ENCODE measurements at regions not wholly inside any gene's neighbourhood (a gene's known extent, or its start where the extent isn't known, plus 50 kb on each side); places are given as distances from the start of the nearest gene placed in this dataset.

DNA sequence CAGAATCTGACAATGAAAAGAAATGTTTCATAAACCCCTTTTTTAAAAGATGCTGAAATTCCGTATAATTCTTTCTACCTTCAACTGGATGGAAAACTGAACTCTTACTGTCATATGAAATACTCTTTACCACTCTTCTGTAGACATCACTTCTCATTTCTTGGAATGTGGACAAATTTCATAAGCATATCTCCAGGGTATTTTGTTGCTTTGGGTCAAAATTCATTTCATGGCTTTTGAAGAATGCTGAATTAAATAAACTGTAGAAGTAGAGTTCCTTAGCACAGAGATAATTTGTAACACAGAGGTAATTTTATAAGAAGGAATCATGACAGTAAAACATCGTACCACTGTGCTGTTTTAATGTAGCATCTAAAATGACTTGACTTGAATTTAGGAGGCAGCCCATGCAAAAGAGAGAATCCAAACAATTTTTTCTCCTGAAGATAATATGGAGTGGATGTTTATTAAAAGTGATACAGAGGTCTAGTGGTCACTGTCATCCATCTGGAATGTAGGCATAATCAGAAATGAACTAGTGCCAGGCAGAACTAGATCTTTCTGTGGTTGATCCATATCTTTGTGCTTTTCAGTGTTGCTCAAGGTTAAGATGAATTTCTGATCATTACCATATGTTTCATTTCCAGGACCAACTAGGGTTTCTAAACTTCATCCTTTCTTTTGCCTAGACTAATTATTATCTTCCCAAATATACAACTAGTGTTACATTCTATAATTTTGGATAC is 492.0 kb downstream of the KIF20B start:
- no peak overlapping the region for H3K4me3 ChIP-seq
- no peaks in the 10 kb centered on the region for H3K9me3 ChIP-seq (replicated peaks)
- H3K4me1 ChIP-seq (replicated peaks) = no peaks in the 10 kb centered on the region
- H3K27me3 ChIP-seq (replicated peaks) = no peaks in the 10 kb centered on the region
- no peaks in the 10 kb centered on the region for H3K36me3 ChIP-seq
- no peak overlapping the region for H3K27ac ChIP-seq
- DNase-seq (ENCODE audit: low read depth in 1 of 2, low spot score in 2 of 2) = no peak

DNA sequence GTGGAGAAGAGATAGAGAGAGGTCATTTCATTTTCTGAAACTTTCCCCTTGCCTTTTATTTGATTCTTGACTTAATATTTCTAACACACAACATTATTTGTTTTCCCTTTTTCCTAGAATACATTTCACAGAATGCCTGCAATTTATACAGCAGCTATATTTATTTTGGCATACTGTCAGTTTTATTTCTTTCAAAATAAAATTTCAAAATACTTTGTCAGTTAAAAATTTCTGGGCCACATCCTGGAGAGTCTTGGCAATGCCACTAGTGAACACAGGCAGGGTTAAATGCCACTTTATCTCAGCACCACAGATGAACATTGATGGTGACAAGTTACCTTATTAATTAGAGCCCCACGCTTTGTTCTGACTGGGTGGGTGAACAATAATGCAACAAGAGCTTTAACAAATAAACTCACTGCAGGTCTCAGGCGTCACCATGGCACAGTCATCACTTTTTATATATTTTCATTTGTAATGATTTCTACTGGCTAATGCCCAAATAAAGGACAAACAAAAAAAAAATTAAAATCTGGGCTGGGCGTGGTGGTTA is 494.0 kb downstream of the KIF20B start:
- no peak overlapping the region for H3K27ac ChIP-seq
- H3K9me3 ChIP-seq (replicated peaks) = no peaks in the 10 kb centered on the region
- DNase-seq (ENCODE audit: low read depth in 1 of 2, low spot score in 2 of 2) = no peak

DNA sequence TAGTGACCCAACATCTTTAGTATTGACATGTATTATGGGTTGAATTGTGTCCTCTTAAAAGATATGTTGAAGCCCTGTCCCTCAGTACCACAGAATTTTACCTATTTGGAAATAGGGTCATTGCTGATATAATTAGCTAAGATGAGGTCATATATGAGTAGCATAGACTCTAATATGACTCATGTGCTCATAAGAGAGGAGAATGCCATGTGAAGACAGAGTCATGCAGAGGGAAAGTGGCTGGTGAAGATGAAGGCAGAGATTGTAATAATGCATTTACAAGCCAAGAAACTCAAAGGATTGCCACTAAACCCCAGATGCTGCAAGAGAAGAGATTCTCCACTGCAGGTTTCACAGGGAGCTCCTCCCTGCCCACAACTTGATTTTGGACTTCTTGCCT is 496.4 kb downstream of the KIF20B start:
- Histone ChIP-seq H3K9me3 (replicated peaks) (no peaks in the 10 kb centered on the region), H3K4me1 (replicated peaks) (no peaks in the 10 kb centered on the region), H3K4me3 (no peak overlapping the region), H3K27ac (no peak overlapping the region), H3K27me3 (replicated peaks) (no peaks in the 10 kb centered on the region), H3K36me3 (no peaks in the 10 kb centered on the region)
- no peak for DNase-seq (ENCODE audit: low read depth in 1 of 2, low spot score in 2 of 2)

More for the DNA sequence above, 494.0 kb downstream of the KIF20B start:
- Histone ChIP-seq H3K27me3 (replicated peaks) (no peaks in the 10 kb centered on the region), H3K36me3 (no peaks in the 10 kb centered on the region), H3K4me3 (no peak overlapping the region), H3K4me1 (replicated peaks) (no peaks in the 10 kb centered on the region)

DNA sequence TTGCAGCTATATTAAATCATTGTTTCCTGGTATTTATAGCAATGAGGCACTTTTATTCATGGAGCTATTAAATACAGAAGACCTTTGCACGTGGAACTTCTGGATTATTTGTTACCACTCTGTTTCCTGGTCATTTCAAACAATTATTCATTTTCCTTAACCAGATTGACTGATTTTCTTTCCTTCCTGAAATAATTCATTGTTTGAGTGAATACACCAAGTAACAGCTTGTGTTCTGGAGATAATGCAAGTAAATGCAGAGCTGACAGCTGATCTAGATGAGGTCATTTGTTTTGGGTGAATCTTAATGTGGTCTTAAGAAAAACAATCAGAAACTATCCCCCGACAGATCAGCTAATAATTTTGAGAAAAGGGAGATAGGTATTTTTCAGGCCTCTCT is 497.7 kb downstream of the KIF20B start:
- DNase-seq (ENCODE audit: low read depth in 1 of 2, low spot score in 2 of 2) = no peak
- no peak overlapping the region for H3K27ac ChIP-seq
- no peaks in the 10 kb centered on the region for H3K36me3 ChIP-seq
- H3K27me3 ChIP-seq (replicated peaks) = no peaks in the 10 kb centered on the region
- no peaks in the 10 kb centered on the region for H3K4me1 ChIP-seq (replicated peaks)
- H3K9me3 ChIP-seq (replicated peaks) = no peaks in the 10 kb centered on the region
- no peak overlapping the region for H3K4me3 ChIP-seq

DNA sequence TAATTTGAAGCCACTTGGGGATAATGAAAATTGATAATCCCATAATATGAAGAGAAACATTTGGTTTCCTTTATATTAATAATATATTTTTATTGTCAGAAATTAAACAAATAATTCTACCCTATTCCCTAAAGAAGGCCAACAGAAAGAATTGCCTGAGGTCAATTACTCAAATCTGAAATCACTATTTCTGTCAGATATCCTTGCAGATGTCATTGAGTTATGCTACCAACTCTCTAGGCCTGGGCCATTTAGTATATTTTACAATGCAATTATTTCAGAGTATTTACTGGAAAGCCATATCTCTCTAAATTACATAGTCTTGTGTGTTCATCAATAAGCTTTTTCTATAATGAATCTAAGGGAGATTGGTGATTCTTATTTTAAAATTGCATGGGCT is 498.1 kb downstream of the KIF20B start:
- Histone ChIP-seq H3K27me3 (replicated peaks) (no peaks in the 10 kb centered on the region), H3K36me3 (no peaks in the 10 kb centered on the region), H3K9me3 (replicated peaks) (no peaks in the 10 kb centered on the region), H3K27ac (no peak overlapping the region), H3K4me3 (no peak overlapping the region), H3K4me1 (replicated peaks) (no peaks in the 10 kb centered on the region)
- DNase-seq (ENCODE audit: low read depth in 1 of 2, low spot score in 2 of 2) = no peak

DNA sequence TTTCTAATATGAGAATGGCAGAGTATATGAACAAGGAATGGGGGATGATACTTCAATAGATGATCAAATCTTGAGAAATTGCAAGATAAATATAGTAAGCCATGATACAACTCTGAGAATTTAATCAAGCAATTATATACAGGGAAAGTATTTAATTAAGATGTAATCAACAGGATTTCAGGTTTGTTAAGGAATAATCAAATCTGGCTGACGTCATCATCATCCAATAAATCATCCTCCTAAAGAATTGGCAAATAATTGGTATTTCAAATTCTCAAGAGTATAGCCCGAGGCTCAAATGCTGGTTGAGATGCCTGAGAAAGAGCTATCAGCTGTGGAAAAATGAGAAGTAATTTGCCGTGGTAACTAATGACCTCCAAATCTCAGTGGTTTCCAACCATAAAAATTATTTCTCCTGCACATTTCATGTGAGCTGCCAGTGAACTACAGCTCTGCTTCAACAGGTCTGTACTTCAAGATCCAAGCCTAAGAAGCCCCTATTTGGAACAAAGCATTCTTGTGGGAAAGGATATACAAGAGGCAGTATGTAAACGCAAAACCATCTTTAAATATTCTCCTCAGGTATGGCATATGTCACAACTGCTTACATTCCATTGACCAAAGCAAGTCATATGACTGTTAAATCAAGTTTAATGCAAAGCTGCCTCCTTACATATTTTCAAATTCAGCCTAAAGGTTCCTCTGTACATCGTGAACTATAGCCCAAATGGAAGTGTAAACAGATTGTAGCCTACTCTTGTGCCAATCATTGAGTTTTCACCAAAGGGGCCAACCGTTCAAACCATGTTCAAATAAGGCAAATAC is 503.0 kb downstream of the KIF20B start:
- Histone ChIP-seq H3K9me3 (replicated peaks) (no peaks in the 10 kb centered on the region), H3K27me3 (replicated peaks) (no peaks in the 10 kb centered on the region), H3K36me3 (no peaks in the 10 kb centered on the region), H3K4me3 (no peak overlapping the region), H3K27ac (no peak overlapping the region), H3K4me1 (replicated peaks) (no peaks in the 10 kb centered on the region)
- DNase-seq (ENCODE audit: low read depth in 1 of 2, low spot score in 2 of 2) = no peak

DNA sequence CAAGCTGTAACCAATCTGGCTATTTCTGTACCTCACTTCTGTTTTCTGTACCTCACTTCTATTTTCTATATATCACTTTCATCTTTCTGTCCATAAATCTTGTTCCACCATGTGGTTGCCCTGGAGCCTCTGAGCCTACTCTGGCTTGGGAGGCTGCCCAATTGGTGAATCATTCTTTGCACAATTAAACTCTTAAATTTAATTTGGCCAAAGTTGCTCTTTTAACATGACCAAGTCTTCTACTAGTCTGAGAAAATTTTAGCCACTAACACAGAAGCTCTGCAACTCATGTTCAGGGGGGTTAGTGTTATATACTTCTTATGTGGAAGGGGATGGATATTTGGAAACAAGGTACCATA is 503.5 kb downstream of the KIF20B start:
- Histone ChIP-seq H3K27ac (no peak overlapping the region), H3K4me3 (no peak overlapping the region), H3K4me1 (replicated peaks) (no peaks in the 10 kb centered on the region), H3K9me3 (replicated peaks) (no peaks in the 10 kb centered on the region), H3K36me3 (no peaks in the 10 kb centered on the region), H3K27me3 (replicated peaks) (no peaks in the 10 kb centered on the region)
- DNase-seq (ENCODE audit: low read depth in 1 of 2, low spot score in 2 of 2) = no peak

DNA sequence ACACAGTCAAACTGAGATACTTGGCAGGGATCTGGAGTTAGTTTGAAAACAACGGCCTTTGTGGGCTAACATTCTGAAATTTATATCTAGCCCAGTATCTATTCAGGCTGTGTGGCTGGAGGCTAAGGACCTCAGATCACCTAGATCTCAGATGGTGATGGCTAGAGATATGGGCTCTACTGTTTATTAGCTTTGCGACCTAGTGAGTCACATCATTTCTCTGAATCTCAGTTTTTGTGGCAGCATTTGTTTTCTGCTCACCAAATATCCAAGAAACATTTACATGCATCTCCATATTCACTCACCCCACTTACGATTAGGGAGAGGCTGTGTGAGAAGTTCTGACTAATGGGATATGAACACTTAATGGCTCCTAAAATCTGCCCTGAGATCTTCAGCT is 503.9 kb downstream of the KIF20B start:
- Histone ChIP-seq H3K9me3 (replicated peaks) (no peaks in the 10 kb centered on the region), H3K27me3 (replicated peaks) (no peaks in the 10 kb centered on the region), H3K27ac (no peak overlapping the region), H3K36me3 (no peaks in the 10 kb centered on the region), H3K4me3 (no peak overlapping the region), H3K4me1 (replicated peaks) (no peaks in the 10 kb centered on the region)
- no peak for DNase-seq (ENCODE audit: low read depth in 1 of 2, low spot score in 2 of 2)

DNA sequence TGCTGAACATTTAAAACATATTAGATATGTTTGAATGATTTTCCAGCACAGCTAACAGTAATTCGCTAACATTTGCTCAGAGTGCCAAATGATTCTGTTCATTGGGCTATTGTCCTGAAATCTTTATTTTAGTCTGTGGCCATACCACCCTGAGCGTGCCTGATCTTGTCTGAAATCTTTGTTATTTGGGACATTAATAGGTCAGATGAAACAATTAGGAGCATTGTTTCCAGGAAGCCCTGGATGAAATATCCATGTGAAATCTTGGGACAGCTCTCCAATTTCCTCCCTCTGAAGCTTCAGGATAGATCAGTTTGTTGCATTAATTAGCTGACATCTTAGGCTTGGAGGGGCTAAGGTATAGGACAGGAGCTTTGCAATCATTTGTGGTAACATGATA is 512.0 kb downstream of the KIF20B start:
- no peak overlapping the region for H3K27ac ChIP-seq
- H3K9me3 ChIP-seq (replicated peaks) = no peaks in the 10 kb centered on the region
- H3K4me1 ChIP-seq (replicated peaks) = no peaks in the 10 kb centered on the region
- H3K4me3 ChIP-seq = no peak overlapping the region
- DNase-seq (ENCODE audit: low read depth in 1 of 2, low spot score in 2 of 2) = no peak
- no peaks in the 10 kb centered on the region for H3K36me3 ChIP-seq
- no peaks in the 10 kb centered on the region for H3K27me3 ChIP-seq (replicated peaks)

DNA sequence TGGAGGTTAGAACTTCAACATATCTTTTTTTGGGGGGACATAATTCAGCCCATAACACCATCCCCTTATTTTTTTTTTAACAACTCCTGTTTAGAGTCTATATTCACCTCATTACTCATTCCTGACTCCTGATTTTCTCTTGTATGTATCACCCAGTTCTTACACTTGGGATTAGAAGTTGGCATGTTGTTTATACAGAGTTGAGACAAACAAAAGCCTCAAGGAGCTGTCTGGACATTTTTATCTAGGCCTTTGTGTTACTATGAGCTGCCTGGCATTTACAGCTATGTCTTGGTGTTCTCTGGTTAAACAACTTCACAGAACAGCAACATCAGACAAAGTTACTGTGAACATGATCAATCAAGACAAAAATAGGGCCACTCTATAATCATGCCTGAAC is 517.5 kb downstream of the KIF20B start:
- no peaks in the 10 kb centered on the region for H3K27me3 ChIP-seq (replicated peaks)
- no peaks in the 10 kb centered on the region for H3K9me3 ChIP-seq (replicated peaks)
- no peak overlapping the region for H3K27ac ChIP-seq
- H3K4me3 ChIP-seq = no peak overlapping the region
- no peak for DNase-seq (ENCODE audit: low read depth in 1 of 2, low spot score in 2 of 2)
- peaks cover 13% of the 10 kb centered on the region for H3K4me1 ChIP-seq (replicated peaks)
- H3K36me3 ChIP-seq = no peaks in the 10 kb centered on the region

DNA sequence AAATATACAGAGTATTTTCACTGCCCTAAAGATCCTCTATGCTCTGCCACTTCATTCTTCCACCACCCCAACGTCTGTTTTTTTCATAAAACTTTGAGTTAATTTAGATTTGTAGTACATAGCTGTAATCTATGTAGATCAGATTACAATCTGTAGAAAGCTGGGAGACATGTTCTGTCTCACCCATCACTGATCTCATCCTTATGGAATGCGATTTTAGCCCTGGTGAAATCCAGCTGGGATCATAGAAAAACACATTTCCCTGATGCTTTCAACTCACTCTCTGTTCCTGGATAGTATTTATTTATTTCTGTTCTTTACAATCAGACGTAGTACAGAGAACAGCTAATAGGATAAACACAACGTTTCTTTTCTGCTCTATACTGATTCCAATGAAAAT is 521.0 kb downstream of the KIF20B start:
- Histone ChIP-seq H3K27me3 (replicated peaks) (no peaks in the 10 kb centered on the region), H3K4me3 (no peak overlapping the region), H3K4me1 (replicated peaks) (peaks cover 19% of the 10 kb centered on the region), H3K9me3 (replicated peaks) (no peaks in the 10 kb centered on the region), H3K27ac (no peak overlapping the region), H3K36me3 (no peaks in the 10 kb centered on the region)
- DNase-seq (ENCODE audit: low read depth in 1 of 2, low spot score in 2 of 2) = peak; percentile 52 to 65

DNA sequence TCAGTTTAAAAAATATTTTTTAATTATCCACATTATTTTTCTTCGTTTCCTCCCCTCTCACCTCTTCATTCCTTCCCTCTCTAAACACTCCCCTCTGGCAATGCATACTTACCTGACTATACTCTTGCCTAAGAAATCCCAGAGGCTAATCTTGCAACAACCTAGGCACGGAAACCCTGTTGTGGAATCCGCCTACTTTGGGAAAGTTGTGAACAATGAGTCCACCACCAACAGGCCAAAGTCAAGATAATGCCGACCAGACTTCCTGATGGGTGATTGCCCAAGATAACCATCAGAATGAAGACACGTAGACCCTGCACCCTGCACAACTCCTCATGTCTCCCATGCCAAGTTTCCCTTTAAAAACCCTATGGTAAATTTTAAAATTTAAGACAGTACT is 521.5 kb downstream of the KIF20B start:
- H3K4me3 ChIP-seq = no peak overlapping the region
- no peak overlapping the region for H3K27ac ChIP-seq
- no peak for DNase-seq (ENCODE audit: low read depth in 1 of 2, low spot score in 2 of 2)
- H3K9me3 ChIP-seq (replicated peaks) = no peaks in the 10 kb centered on the region
- H3K36me3 ChIP-seq = no peaks in the 10 kb centered on the region
- no peaks in the 10 kb centered on the region for H3K27me3 ChIP-seq (replicated peaks)
- H3K4me1 ChIP-seq (replicated peaks) = peaks cover 24% of the 10 kb centered on the region

DNA sequence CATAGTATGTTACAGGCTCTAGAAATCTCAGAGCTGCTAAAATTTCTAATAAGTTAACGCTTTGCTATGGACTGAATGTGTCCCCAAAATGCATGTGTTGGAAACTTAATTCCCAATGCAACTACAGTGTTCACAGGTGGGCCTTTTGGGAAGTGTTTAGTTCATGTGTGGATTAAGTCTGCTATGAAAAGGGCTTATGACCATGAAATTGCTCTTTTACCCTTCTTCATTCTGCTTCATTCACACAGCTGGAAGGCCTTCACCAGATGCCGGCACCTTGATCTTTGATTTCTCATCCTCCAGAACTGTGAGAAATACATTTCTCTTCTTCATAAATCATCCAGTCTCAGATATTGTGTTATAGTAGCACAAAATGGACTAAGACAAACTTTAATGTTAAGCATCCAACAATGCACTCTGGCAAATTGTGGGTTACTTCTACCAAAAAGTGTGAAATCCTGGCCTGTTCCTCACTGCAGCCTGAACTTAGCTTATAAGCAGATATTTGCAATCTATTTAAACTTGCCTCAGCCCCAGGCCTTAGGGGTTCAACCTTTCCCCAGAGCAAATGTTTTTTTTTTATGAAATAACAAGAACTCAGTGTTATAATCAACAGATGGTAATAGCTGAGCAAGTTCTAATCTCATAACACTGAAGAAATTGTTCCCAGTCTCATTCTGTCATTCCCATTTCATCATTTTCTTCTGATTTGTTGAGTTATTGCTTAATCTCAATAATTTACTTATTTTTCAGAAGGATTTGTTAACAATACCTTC is 523.6 kb downstream of the KIF20B start:
- H3K36me3 ChIP-seq = no peaks in the 10 kb centered on the region
- H3K4me1 ChIP-seq (replicated peaks) = peaks cover 25% of the 10 kb centered on the region
- no peaks in the 10 kb centered on the region for H3K27me3 ChIP-seq (replicated peaks)
- no peak overlapping the region for H3K27ac ChIP-seq
- H3K4me3 ChIP-seq = no peak overlapping the region
- H3K9me3 ChIP-seq (replicated peaks) = no peaks in the 10 kb centered on the region
- no peak for DNase-seq (ENCODE audit: low read depth in 1 of 2, low spot score in 2 of 2)

DNA sequence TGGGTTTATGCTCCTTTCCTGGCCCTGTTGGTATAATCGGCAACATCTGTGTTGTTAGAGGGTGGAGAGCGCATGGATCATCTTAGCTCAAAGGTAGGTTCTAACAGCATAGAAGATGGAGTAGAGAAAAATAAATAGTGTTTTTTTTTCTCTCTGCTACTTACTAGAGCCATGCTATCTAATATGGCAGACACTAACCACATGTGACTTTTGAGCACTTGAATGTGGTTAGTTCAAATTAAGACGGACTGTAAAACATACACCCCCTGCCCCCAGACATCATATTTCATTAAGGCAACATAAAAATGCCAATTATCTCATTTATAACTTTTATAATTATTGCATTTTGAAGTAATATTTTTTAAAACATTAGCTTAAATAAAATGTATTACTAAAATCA is 525.1 kb downstream of the KIF20B start:
- Histone ChIP-seq H3K9me3 (replicated peaks) (no peaks in the 10 kb centered on the region), H3K27me3 (replicated peaks) (no peaks in the 10 kb centered on the region), H3K4me3 (no peak overlapping the region), H3K36me3 (no peaks in the 10 kb centered on the region), H3K4me1 (replicated peaks) (peaks cover 25% of the 10 kb centered on the region), H3K27ac (no peak overlapping the region)
- no peak for DNase-seq (ENCODE audit: low read depth in 1 of 2, low spot score in 2 of 2)

Data from SJSA1 (cell line).